Activated CD4-positive, alpha-beta T cell treated with anti-CD3 and anti-CD28 coated beads, Interleukin-2, amount 50 U/mL, for 1 hour (primary cell): ENCODE measurements at regions not wholly inside any gene's neighbourhood (a gene's known extent, or its start where the extent isn't known, plus 50 kb on each side); places are given as distances from the start of the nearest gene placed in this dataset.
"Not testable (repeated sequence)": the region's sequence is repeated elsewhere in the genome, so short reads cannot be mapped to it uniquely, and the experiment has no call there.

Experiments used
- DNase-seq: peaks from one replicate; pipeline ENCODE4 v3.0.0-alpha.2; 2020

GRCh38 chr4:77220828-77221613, 64.0 kb downstream of the CCNG2 start:
- no peak for DNase-seq

GRCh38 chr4:77225022-77225421, 68.0 kb downstream of the CCNG2 start:
- DNase-seq, result no peak

GRCh38 chr4:77226939-77227705, 70.1 kb downstream of the CCNG2 start:
- DNase-seq, result no peak

- no peak for DNase-seq
Measured at GRCh38 chr4:77229433-77229832, 72.4 kb downstream of the CCNG2 start.

GRCh38 chr4:77232653-77233052, 75.6 kb downstream of the CCNG2 start:
- no peak for DNase-seq

- no peak for DNase-seq
Measured at GRCh38 chr4:77235289-77235854, 78.4 kb downstream of the CCNG2 start.

GRCh38 chr4:77236806-77237205, 79.8 kb downstream of the CCNG2 start:
- DNase-seq, result no peak

- DNase-seq, result peak; percentile 54
Measured at GRCh38 chr4:77240469-77241066, 83.6 kb downstream of the CCNG2 start.

- no peak for DNase-seq
Measured at GRCh38 chr4:77248805-77249204, 91.8 kb downstream of the CCNG2 start.

- DNase-seq, result no peak
Measured at GRCh38 chr4:77251751-77252150, 94.7 kb downstream of the CCNG2 start.

- DNase-seq, result no peak
Measured at GRCh38 chr4:77263247-77263646, 106.2 kb downstream of the CCNG2 start.

GRCh38 chr4:77263976-77264375, 107.0 kb downstream of the CCNG2 start:
- not testable (repeated sequence) for DNase-seq

- DNase-seq, result no peak
Measured at GRCh38 chr4:77264826-77265225, 107.8 kb downstream of the CCNG2 start.

GRCh38 chr4:77268108-77268507, 111.1 kb downstream of the CCNG2 start:
- no peak for DNase-seq

GRCh38 chr4:77269505-77269904, 112.5 kb downstream of the CCNG2 start:
- DNase-seq, result no peak

GRCh38 chr4:77273412-77273811, 116.4 kb downstream of the CCNG2 start:
- DNase-seq, result no peak

- DNase-seq, result not testable (repeated sequence)
Measured at GRCh38 chr4:77279114-77279513, 122.1 kb downstream of the CCNG2 start.

- DNase-seq, result no peak
Measured at GRCh38 chr4:77282305-77282704, 125.3 kb downstream of the CCNG2 start.

GRCh38 chr4:77284036-77284435, 127.0 kb downstream of the CCNG2 start:
- DNase-seq, result no peak

- no peak for DNase-seq
Measured at GRCh38 chr4:77286906-77287305, 129.9 kb downstream of the CCNG2 start.

- no peak for DNase-seq
Measured at GRCh38 chr4:77293426-77293825, 136.4 kb downstream of the CCNG2 start.

GRCh38 chr4:77300996-77301395, 144.0 kb downstream of the CCNG2 start:
- DNase-seq, result not testable (repeated sequence)

- DNase-seq, result no peak
Measured at GRCh38 chr4:77305766-77306165, 148.8 kb downstream of the CCNG2 start.

GRCh38 chr4:77306496-77306895, 149.5 kb downstream of the CCNG2 start:
- no peak for DNase-seq
